H9 (cell line): ENCODE measurements at regions not wholly inside any gene's neighbourhood (a gene's known extent, or its start where the extent isn't known, plus 50 kb on each side); places are given as distances from the start of the nearest gene placed in this dataset.

ENCODE experiments used
- DNase-seq: peaks from one replicate; pipeline ENCODE4 v3.0.0-alpha.2; 2017
- H2AFZ ChIP-seq: one replicate; pipeline ENCODE4 v1.6.1; 2013; ENCODE audit warnings: mild to moderate bottlenecking, low read length, control low read depth, moderate library complexity
- H2AK5ac ChIP-seq: 2 replicates; pipeline ENCODE4 v1.6.1; 2013; ENCODE audit warnings: low read length, control low read depth, mixed read lengths; ENCODE audit not compliant: insufficient read length
- H2BK120ac ChIP-seq: one replicate; pipeline ENCODE4 v1.6.1; 2013; ENCODE audit warnings: low read depth, mild to moderate bottlenecking, low read length, control low read depth, inconsistent platforms; ENCODE audit not compliant: poor library complexity, severe bottlenecking
- H2BK12ac ChIP-seq: 2 replicates; pipeline ENCODE4 v1.6.1; 2013; ENCODE audit warnings: low read length, control low read depth, mixed read lengths, low read depth; ENCODE audit not compliant: insufficient read length
- H2BK15ac ChIP-seq: 2 replicates; pipeline ENCODE4 v1.6.1; 2013; ENCODE audit warnings: low read depth, low read length, control low read depth
- H2BK20ac ChIP-seq: one replicate; pipeline ENCODE4 v1.6.1; 2013; ENCODE audit warnings: low read depth, mild to moderate bottlenecking, low read length, control low read depth, inconsistent platforms; ENCODE audit not compliant: poor library complexity, severe bottlenecking
- H2BK5ac ChIP-seq: 2 replicates; pipeline ENCODE4 v1.6.1; 2013; ENCODE audit warnings: low read length, control low read depth, mixed read lengths; ENCODE audit not compliant: insufficient read length
- H3K14ac ChIP-seq: 2 replicates; pipeline ENCODE4 v1.6.1; 2013; ENCODE audit warnings: low read length, control low read depth; ENCODE audit not compliant: insufficient read depth
- H3K18ac ChIP-seq: 2 replicates; pipeline ENCODE4 v1.6.1; 2013; ENCODE audit warnings: low read depth, mild to moderate bottlenecking, mixed read lengths, low read length, control low read depth; ENCODE audit not compliant: insufficient read length
- H3K23ac ChIP-seq: 2 replicates; pipeline ENCODE4 v1.6.1; 2013; ENCODE audit warnings: low read length, control low read depth, mixed read lengths, low read depth; ENCODE audit not compliant: insufficient read length
- H3K23me2 ChIP-seq: 2 replicates; pipeline ENCODE4 v1.6.1; 2013; ENCODE audit warnings: low read depth, mild to moderate bottlenecking, mixed read lengths, low read length, control low read depth; ENCODE audit not compliant: insufficient read length, poor library complexity, severe bottlenecking
- H3K27ac ChIP-seq: 2 replicates; pipeline ENCODE4 v1.5.1; 2013; ENCODE audit warnings: low read length, control low read depth, mixed read lengths, low read depth; ENCODE audit not compliant: insufficient read length
- H3K27me3 ChIP-seq: 2 replicates; pipeline ENCODE4 v1.6.1; 2013; ENCODE audit warnings: low read length, control low read depth, inconsistent platforms; ENCODE audit not compliant: insufficient read depth
- H3K4ac ChIP-seq: 2 replicates; pipeline ENCODE4 v1.6.1; 2013; ENCODE audit warnings: low read depth, mild to moderate bottlenecking, control low read depth, inconsistent platforms, low read length, moderate library complexity
- H3K4me1 ChIP-seq: 2 replicates; pipeline ENCODE4 v1.6.1; 2013; ENCODE audit warnings: low read length, control low read depth, inconsistent platforms; ENCODE audit not compliant: insufficient read depth
- H3K4me2 ChIP-seq: 2 replicates; pipeline ENCODE4 v1.6.1; 2013; ENCODE audit warnings: low read length, control low read depth, mixed read lengths; ENCODE audit not compliant: insufficient read length, insufficient read depth
- H3K56ac ChIP-seq: 2 replicates; pipeline ENCODE4 v1.6.1; 2013; ENCODE audit warnings: low read depth, mild to moderate bottlenecking, mixed read lengths, low read length, control low read depth; ENCODE audit not compliant: insufficient read length
- H3K79me1 ChIP-seq: 2 replicates; pipeline ENCODE4 v1.6.1; 2013; ENCODE audit warnings: low read depth, mild to moderate bottlenecking, moderate library complexity, low read length, control low read depth, inconsistent platforms; ENCODE audit not compliant: insufficient read depth, poor library complexity, severe bottlenecking
- H3K79me2 ChIP-seq: 2 replicates; pipeline ENCODE4 v1.6.1; 2013; ENCODE audit warnings: low read length, control low read depth, inconsistent platforms; ENCODE audit not compliant: insufficient read depth
- H3K9ac ChIP-seq: 2 replicates; pipeline ENCODE4 v1.6.1; 2013; ENCODE audit warnings: low read length, control low read depth, mixed read lengths; ENCODE audit not compliant: insufficient read length; ENCODE audit errors: extremely low read depth
- H3K9me3 ChIP-seq: one replicate; pipeline ENCODE4 v1.6.1; 2013; ENCODE audit warnings: low read depth, low read length, inconsistent platforms; ENCODE audit not compliant: control insufficient read depth
- H3T11ph ChIP-seq: one replicate; pipeline ENCODE4 v1.6.1; 2013; ENCODE audit warnings: mild to moderate bottlenecking, low read length, control low read depth, inconsistent platforms
- H4K20me1 ChIP-seq: one replicate; pipeline ENCODE4 v1.6.1; 2013; ENCODE audit not compliant: control insufficient read depth, insufficient read length, insufficient read depth
- H4K5ac ChIP-seq: 2 replicates; pipeline ENCODE4 v1.6.1; 2013; ENCODE audit warnings: low read depth, mild to moderate bottlenecking, mixed read lengths, low read length, control low read depth; ENCODE audit not compliant: insufficient read length
- H4K8ac ChIP-seq: replicated peaks from 2 replicates; pipeline ENCODE4 v1.6.1; 2013; ENCODE audit warnings: low read length, control low read depth, mixed read lengths, low read depth; ENCODE audit not compliant: insufficient read length
- H4K91ac ChIP-seq: 2 replicates; pipeline ENCODE4 v1.6.1; 2013; ENCODE audit warnings: low read depth, mild to moderate bottlenecking, moderate library complexity, mixed read lengths, low read length, control low read depth; ENCODE audit not compliant: insufficient read length
- H3K27ac Mint-ChIP-seq, 3 experiments: 2 replicates in 2 of 3; 3 replicates in 1 of 3; pipeline ENCODE4 v1.8.0; 2020 to 2021; ENCODE audit warnings: mixed read lengths in 3 of 3, mild to moderate bottlenecking in 1 of 3, moderate library complexity in 1 of 3
- H3K27me3 Mint-ChIP-seq: 2 replicates; pipeline ENCODE4 v1.8.0; 2021; ENCODE audit warnings: low read depth, mild to moderate bottlenecking, moderate library complexity, mixed read lengths
- H3K36me3 Mint-ChIP-seq, 3 experiments: 2 replicates in 2 of 3; 3 replicates in 1 of 3; pipeline ENCODE4 v1.8.0; 2020 to 2021; ENCODE audit warnings: low read depth in 3 of 3, mixed read lengths in 3 of 3; ENCODE audit not compliant: insufficient read depth in 1 of 3
- H3K4me1 Mint-ChIP-seq, 2 experiments: 2 replicates each; pipeline ENCODE4 v1.8.0; 2020; ENCODE audit warnings: mixed read lengths in 2 of 2
- H3K4me3 Mint-ChIP-seq, 2 experiments: 2 replicates in 1 of 2; 3 replicates in 1 of 2; pipeline ENCODE4 v1.8.0; 2020 to 2021; ENCODE audit warnings: mild to moderate bottlenecking in 2 of 2, mixed read lengths in 2 of 2, moderate library complexity in 1 of 2
- H3K9me3 Mint-ChIP-seq, 2 experiments: 2 replicates in 1 of 2; 3 replicates in 1 of 2; pipeline ENCODE4 v1.8.0; 2020; ENCODE audit warnings: mild to moderate bottlenecking in 2 of 2, mixed read lengths in 2 of 2, moderate library complexity in 1 of 2
- CTCF ChIP-seq: fragments of 200-600 bp; sonication (generic); conservative IDR thresholded peaks from 3 replicates; pipeline ENCODE4 v1.8.0; 2021; ENCODE audit warnings: antibody characterized with exemption, mild to moderate bottlenecking
- WGBS: extraction: QIAGEN DNeasy Blood & Tissue Kit; methylation state at CpG from one replicate; pipeline ENCODE4 v1.1.7; 2013; ENCODE audit warnings: missing lambda C conversion rate, low lambda C conversion rate, mixed read lengths; ENCODE audit not compliant: insufficient read length; ENCODE audit errors: extremely low coverage; 5-methylcytosine and 5-hydroxymethylcytosine counted together

GRCh38 chr22:49645257-49645656, 182.4 kb downstream of the BRD1 start:
- Histone ChIP-seq H3K14ac (no peak overlapping the region), H2AK5ac (no peak overlapping the region), H3K4me1 (no peaks in the 10 kb centered on the region), H3K23me2 (no peaks in the 10 kb centered on the region), H3K27ac (no peak overlapping the region), H3K27me3 (no peaks in the 10 kb centered on the region), H3K23ac (no peak overlapping the region), H3K9ac (no peak overlapping the region), H2BK15ac (no peak overlapping the region), H3T11ph (no peak overlapping the region), H3K56ac (no peak overlapping the region), H2BK12ac (no peak overlapping the region), H3K79me2 (no peaks in the 10 kb centered on the region), H3K79me1 (no peaks in the 10 kb centered on the region), H3K18ac (no peak overlapping the region), H2BK20ac (no peak overlapping the region), H3K4ac (no peak overlapping the region), H2BK5ac (no peak overlapping the region), H4K8ac (no peak overlapping the region), H2BK120ac (no peak overlapping the region), H3K4me2 (no peak overlapping the region), H3K9me3 (no peaks in the 10 kb centered on the region), H2AFZ (no peak overlapping the region), H4K5ac (no peak overlapping the region), H4K20me1 (no peaks in the 10 kb centered on the region), H4K91ac (no peak overlapping the region)
- no peak for TF ChIP-seq CTCF
- 100% methylated on average over 1 of the region's 3 CpGs for WGBS
- no peak overlapping the region for H3K4me3 Mint-ChIP-seq
- peaks cover 2 to 8% of the 10 kb centered on the region in 2 experiments; a peak in 3 of 4 replicates for H3K4me1 Mint-ChIP-seq
- H3K27me3 Mint-ChIP-seq = peaks cover 8% of the 10 kb centered on the region
- H3K9me3 Mint-ChIP-seq = no peaks in the 10 kb centered on the region; a peak in 1 of 5 replicates
- no peak for DNase-seq
- no peak overlapping the region for H3K27ac Mint-ChIP-seq
- no peaks in the 10 kb centered on the region for H3K36me3 Mint-ChIP-seq
